ACC112 (cell line): ENCODE measurements at regions not wholly inside any gene's neighbourhood (a gene's known extent, or its start where the extent isn't known, plus 50 kb on each side); places are given as distances from the start of the nearest gene placed in this dataset.

Experiments
- H2AFZ ChIP-seq: fragments of 200-600 bp; sonication (generic); one replicate; pipeline ENCODE4 v1.6.0; 2017; ENCODE audit warnings: antibody characterized with exemption, low read length; ENCODE audit not compliant: unreplicated experiment
- H3K27ac ChIP-seq: fragments of 200-600 bp; sonication (generic); 2 replicates; pipeline ENCODE4 v1.5.1; 2014; ENCODE audit warnings: low read depth, mild to moderate bottlenecking, antibody characterized with exemption, low read length, moderate library complexity
- H3K27me3 ChIP-seq: fragments of 200-600 bp; sonication (generic); 2 replicates; pipeline ENCODE4 v1.6.1; 2014; ENCODE audit warnings: mild to moderate bottlenecking, antibody characterized with exemption, low read length, moderate library complexity, mixed read lengths; ENCODE audit not compliant: insufficient read depth
- H3K36me3 ChIP-seq: fragments of 200-600 bp; sonication (generic); 2 replicates; pipeline ENCODE4 v1.6.1; 2016; ENCODE audit warnings: mild to moderate bottlenecking, antibody characterized with exemption, low read length, moderate library complexity, mixed read lengths; ENCODE audit not compliant: insufficient read depth
- H3K4me1 ChIP-seq: fragments of 200-600 bp; sonication (generic); one replicate; pipeline ENCODE4 v1.6.1; 2016; ENCODE audit warnings: low read length, mixed read lengths; ENCODE audit not compliant: insufficient read depth, unreplicated experiment, control insufficient read depth
- H3K4me3 ChIP-seq: fragments of 200-600 bp; sonication (generic); 2 replicates; pipeline ENCODE4 v1.5.1; 2014; ENCODE audit warnings: mild to moderate bottlenecking, low read depth, low read length
- H3K79me2 ChIP-seq: fragments of 200-600 bp; sonication (generic); one replicate; pipeline ENCODE4 v1.6.0; 2016; ENCODE audit warnings: low read length; ENCODE audit not compliant: control insufficient read depth, unreplicated experiment, insufficient read depth

GRCh38 chr14:96931751-96932150 is 134.6 kb downstream of the VRK1 start:
- H3K36me3 ChIP-seq: no peaks in the 10 kb centered on the region
- no peaks in the 10 kb centered on the region for H3K27me3 ChIP-seq
- no peak overlapping the region for H3K4me3 ChIP-seq
- no peaks in the 10 kb centered on the region for H3K79me2 ChIP-seq
- no peaks in the 10 kb centered on the region for H3K4me1 ChIP-seq
- H3K27ac ChIP-seq: no peak overlapping the region
- H2AFZ ChIP-seq: no peak overlapping the region

GRCh38 chr14:96934638-96935330 is 137.6 kb downstream of the VRK1 start:
- Histone ChIP-seq H3K4me3 (no peak overlapping the region), H3K27ac (no peak overlapping the region), H3K4me1 (no peaks in the 10 kb centered on the region), H3K79me2 (no peaks in the 10 kb centered on the region), H3K27me3 (no peaks in the 10 kb centered on the region), H3K36me3 (no peaks in the 10 kb centered on the region), H2AFZ (no peak overlapping the region)

DNA sequence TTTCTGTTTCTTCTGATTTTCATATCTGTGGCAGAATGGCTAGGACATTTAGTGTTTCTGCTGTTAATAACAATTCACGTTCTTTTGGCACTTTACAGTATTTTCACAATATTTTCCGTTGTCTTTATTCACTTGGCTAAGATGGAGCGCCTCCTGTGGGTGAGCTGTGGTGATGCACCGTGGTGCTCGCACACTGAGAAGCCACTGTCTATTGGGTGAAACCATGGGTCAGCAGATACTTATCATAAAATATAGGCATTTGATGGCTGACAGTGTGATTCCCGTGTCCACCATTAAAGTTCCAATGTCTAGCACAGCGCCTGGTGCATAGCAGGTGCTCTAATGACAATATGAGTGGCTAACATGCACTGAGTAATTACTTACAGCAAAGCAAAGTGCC is 141.8 kb downstream of the VRK1 start:
- Histone ChIP-seq H3K27me3 (no peaks in the 10 kb centered on the region), H3K36me3 (no peaks in the 10 kb centered on the region), H3K4me1 (no peaks in the 10 kb centered on the region), H3K4me3 (no peak overlapping the region), H3K79me2 (no peaks in the 10 kb centered on the region), H2AFZ (no peak overlapping the region), H3K27ac (no peak overlapping the region)

- Histone ChIP-seq H2AFZ (no peak overlapping the region), H3K79me2 (no peaks in the 10 kb centered on the region), H3K4me3 (no peak overlapping the region), H3K4me1 (no peaks in the 10 kb centered on the region), H3K36me3 (no peaks in the 10 kb centered on the region), H3K27ac (no peak overlapping the region), H3K27me3 (no peaks in the 10 kb centered on the region)
These were observed 142.8 kb downstream of the VRK1 start for GRCh38 chr14:96940009-96940408.

GRCh38 chr14:96944297-96944696 is 147.1 kb downstream of the VRK1 start:
- H3K36me3 ChIP-seq: no peaks in the 10 kb centered on the region
- H3K4me1 ChIP-seq: no peaks in the 10 kb centered on the region
- no peaks in the 10 kb centered on the region for H3K27me3 ChIP-seq
- no peak overlapping the region for H3K27ac ChIP-seq
- H3K4me3 ChIP-seq: no peak overlapping the region
- no peak overlapping the region for H2AFZ ChIP-seq
- H3K79me2 ChIP-seq: no peaks in the 10 kb centered on the region

DNA sequence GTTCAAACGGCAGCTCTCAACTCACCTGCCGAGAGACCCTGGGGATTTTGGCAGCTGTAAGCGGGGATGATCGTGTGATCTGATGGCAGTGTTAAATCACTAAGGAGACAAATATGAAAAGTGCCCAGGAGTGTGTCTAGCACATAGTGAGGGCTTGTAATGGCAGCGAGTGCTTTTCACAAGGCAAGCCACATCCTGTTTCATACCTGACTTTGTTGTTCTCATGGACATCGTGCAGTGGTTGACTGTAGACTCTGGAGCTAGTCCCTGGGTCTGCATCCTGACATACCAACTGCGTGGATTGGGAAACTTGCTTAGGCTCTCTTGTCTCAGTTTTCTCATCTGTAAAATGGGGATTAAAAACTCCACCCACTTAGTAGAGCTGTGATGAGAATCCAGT is 148.5 kb downstream of the VRK1 start:
- no peak overlapping the region for H3K4me3 ChIP-seq
- no peaks in the 10 kb centered on the region for H3K27me3 ChIP-seq
- H3K79me2 ChIP-seq: no peaks in the 10 kb centered on the region
- no peaks in the 10 kb centered on the region for H3K4me1 ChIP-seq
- no peak overlapping the region for H2AFZ ChIP-seq
- H3K27ac ChIP-seq: no peak overlapping the region
- no peaks in the 10 kb centered on the region for H3K36me3 ChIP-seq

DNA sequence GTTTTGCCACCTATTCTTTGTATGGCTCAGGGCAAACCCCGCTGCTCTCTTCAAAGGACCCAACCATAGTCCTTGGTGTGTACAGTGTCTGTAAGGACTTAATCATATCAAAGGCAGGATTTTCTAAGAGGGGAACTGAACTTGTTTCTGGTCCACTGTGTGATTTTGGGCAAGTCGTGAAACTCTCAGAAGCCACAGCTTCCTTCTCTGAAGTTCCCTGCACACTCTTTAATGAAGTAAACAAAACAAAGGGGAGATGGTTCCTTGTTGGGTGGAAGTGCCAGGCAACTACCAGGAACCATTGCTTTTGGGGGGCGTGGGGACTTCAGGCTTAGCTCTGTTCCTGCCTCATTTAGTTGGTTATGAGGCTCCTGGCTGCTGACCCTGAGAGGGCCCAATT is 152.4 kb downstream of the VRK1 start:
- Histone ChIP-seq H3K27me3 (no peaks in the 10 kb centered on the region), H3K36me3 (no peaks in the 10 kb centered on the region), H2AFZ (no peak overlapping the region), H3K4me1 (no peaks in the 10 kb centered on the region), H3K79me2 (no peaks in the 10 kb centered on the region), H3K4me3 (no peak overlapping the region), H3K27ac (no peak overlapping the region)

DNA sequence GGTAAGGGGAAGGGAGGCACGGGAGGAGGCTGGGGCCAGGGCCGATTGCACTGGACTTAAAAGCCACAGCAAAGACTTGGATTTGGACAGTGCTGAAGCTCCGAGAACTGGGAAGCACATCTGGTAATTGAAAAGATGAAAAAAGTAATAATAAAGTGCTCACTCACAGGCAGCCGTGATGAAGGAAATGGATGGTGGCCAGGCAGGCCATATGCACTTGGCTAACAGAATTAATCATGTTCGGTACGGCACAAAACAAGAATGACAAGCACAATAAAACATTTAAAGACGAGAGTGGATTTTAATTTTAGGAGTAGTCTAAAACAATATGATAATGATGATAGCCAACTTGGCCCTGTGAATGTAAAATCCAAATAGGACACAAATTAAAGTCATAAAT is 154.3 kb downstream of the VRK1 start:
- Histone ChIP-seq H2AFZ (no peak overlapping the region), H3K36me3 (no peaks in the 10 kb centered on the region), H3K79me2 (no peaks in the 10 kb centered on the region), H3K4me1 (no peaks in the 10 kb centered on the region), H3K27ac (no peak overlapping the region), H3K4me3 (no peak overlapping the region), H3K27me3 (no peaks in the 10 kb centered on the region)

GRCh38 chr14:96953087-96953874 is 156.1 kb downstream of the VRK1 start:
- H3K27ac ChIP-seq: no peak overlapping the region
- no peaks in the 10 kb centered on the region for H3K79me2 ChIP-seq
- H3K4me3 ChIP-seq: no peak overlapping the region
- H2AFZ ChIP-seq: no peak overlapping the region
- no peaks in the 10 kb centered on the region for H3K27me3 ChIP-seq
- H3K4me1 ChIP-seq: no peaks in the 10 kb centered on the region
- no peaks in the 10 kb centered on the region for H3K36me3 ChIP-seq

DNA sequence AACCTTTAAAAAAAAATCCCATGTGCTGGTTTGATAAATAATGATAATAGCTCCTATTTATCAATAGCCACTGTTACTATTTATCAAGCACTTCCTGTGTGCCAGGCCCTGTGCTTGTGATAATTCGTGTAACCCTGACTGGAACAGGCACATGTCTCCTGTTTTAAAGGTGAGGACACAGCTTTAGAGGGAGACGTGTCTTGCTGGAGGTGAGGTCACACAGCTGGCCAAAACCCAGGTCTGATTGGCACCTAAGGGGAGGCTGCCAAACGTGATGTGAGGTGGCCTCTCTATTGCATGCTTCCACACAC is 156.6 kb downstream of the VRK1 start:
- H3K27ac ChIP-seq: no peak overlapping the region

More for the DNA sequence above, 156.6 kb downstream of the VRK1 start:
- Histone ChIP-seq H3K27me3 (no peaks in the 10 kb centered on the region), H3K4me3 (no peak overlapping the region), H3K36me3 (no peaks in the 10 kb centered on the region), H3K4me1 (no peaks in the 10 kb centered on the region), H3K79me2 (no peaks in the 10 kb centered on the region), H2AFZ (no peak overlapping the region)
